ENCODE measurements at regions not wholly inside any gene's neighbourhood (a gene's known extent, or its start where the extent isn't known, plus 50 kb on each side); places are given as distances from the start of the nearest gene placed in this dataset.

- Histone ChIP-seq H3K4ac (ENCODE audit: low read depth, low read length) (no peak overlapping the region), H3K4me3 (ENCODE audit: insufficient read depth, low read depth, low read length) (no peak overlapping the region), H3K18ac (ENCODE audit: low read depth, low read length) (no peak overlapping the region), H3K56ac (ENCODE audit: extremely low read depth, insufficient read depth, low read length) (no peak overlapping the region), H2BK15ac (ENCODE audit: low read depth, low read length) (no peak overlapping the region), H3K14ac (replicated peaks; ENCODE audit: low read depth, low read length) (no peak overlapping the region), H3K36me3 (ENCODE audit: control insufficient read depth, insufficient read depth, low read length) (no peaks in the 10 kb centered on the region), H3K9me3 (ENCODE audit: control insufficient read depth, insufficient read depth, low read length) (no peaks in the 10 kb centered on the region), H3K27me3 (ENCODE audit: control insufficient read depth, insufficient read depth, low read length) (no peaks in the 10 kb centered on the region), H3K27ac (ENCODE audit: insufficient read depth, low read length) (no peak overlapping the region), H3K9ac (ENCODE audit: low read depth, low read length) (no peak overlapping the region), H4K20me1 (ENCODE audit: insufficient read depth, low read length) (no peaks in the 10 kb centered on the region), H2BK20ac (ENCODE audit: low read depth, low read length) (no peak overlapping the region), H2BK5ac (ENCODE audit: low read depth, low read length, poor library complexity, severe bottlenecking) (no peak overlapping the region), H3K9me1 (ENCODE audit: insufficient read depth, low read length) (no peaks in the 10 kb centered on the region), H2AK5ac (ENCODE audit: low read depth, low read length) (no peak overlapping the region), H3K23ac (ENCODE audit: low read depth, low read length) (no peak overlapping the region), H4K8ac (ENCODE audit: low read depth in 2 of 2, low read length in 2 of 2) (no peak overlapping the region), H4K5ac (ENCODE audit: low read depth, low read length) (no peak overlapping the region), H3K4me1 (ENCODE audit: control insufficient read depth, insufficient read depth, low read length) (no peaks in the 10 kb centered on the region), H3K4me2 (ENCODE audit: low read depth, low read length) (no peak overlapping the region), H2AK9ac (replicated peaks; ENCODE audit: low read depth, low read length, poor library complexity) (no peak overlapping the region), H4K91ac (ENCODE audit: insufficient read depth, low read depth, low read length) (no peak overlapping the region), H3K79me1 (ENCODE audit: low read depth in 1 of 2, low read length in 2 of 2) (no peaks in the 10 kb centered on the region), H2AFZ (replicated peaks; ENCODE audit: low read length, poor library complexity) (no peak overlapping the region), H2BK120ac (ENCODE audit: low read depth, low read length) (no peak overlapping the region)
- dilution Hi-C loops (cut with HindIII; ENCODE audit: low sequenced_read_pairs, unreplicated experiment), result no loop called here
- TF ChIP-seq CHD1 (IDR thresholded peaks at IDR 0.05; ENCODE audit: low read depth, low read length), result no peak
- TF ChIP-seq RCOR1 (IDR thresholded peaks at IDR 0.05; ENCODE audit: insufficient replicate concordance, low read length), result no peak
- no peak for TF ChIP-seq ELK1 (IDR thresholded peaks at IDR 0.05; ENCODE audit: borderline replicate concordance, low read depth, low read length)
- no peak for TF ChIP-seq CTCF (conservative IDR thresholded peaks at IDR 0.05; ENCODE audit: low read depth, low read length)
- TF ChIP-seq POLR2A (IDR thresholded peaks at IDR 0.05; ENCODE audit: low read depth, low read length), result no peak
- TF ChIP-seq FOS (IDR thresholded peaks at IDR 0.05; ENCODE audit: low read depth, low read length), result no peak
- TF ChIP-seq NFE2L2 (IDR thresholded peaks at IDR 0.05; ENCODE audit: low read depth, low read length), result no peak
- TF ChIP-seq RAD21 (IDR thresholded peaks at IDR 0.05; ENCODE audit: low read length), result no peak
- no peak for TF ChIP-seq BHLHE40 (IDR thresholded peaks at IDR 0.05; ENCODE audit: low read depth, low read length)
- no peak for TF ChIP-seq MXI1 (IDR thresholded peaks at IDR 0.05; ENCODE audit: borderline replicate concordance, low read depth, low read length)
- TF ChIP-seq SMC3 (IDR thresholded peaks at IDR 0.05; ENCODE audit: low read depth, low read length), result no peak
- TF ChIP-seq USF2 (IDR thresholded peaks at IDR 0.05; ENCODE audit: low read depth, low read length), result no peak
- no peak for TF ChIP-seq RFX5 (IDR thresholded peaks at IDR 0.05; ENCODE audit: low read depth, low read length)
- no peak for TF ChIP-seq MAFK (IDR thresholded peaks at IDR 0.05; ENCODE audit: low read depth, low read length)
- TF ChIP-seq MAZ (IDR thresholded peaks at IDR 0.05; ENCODE audit: borderline replicate concordance, low read depth, low read length), result no peak
- no peak for TF ChIP-seq CEBPB (IDR thresholded peaks at IDR 0.05; ENCODE audit: low read depth, low read length)
- DNase-seq (no peak), ATAC-seq (ENCODE audit: low read depth) (no peak)
- no TSS peak for BruUV-seq (replicated peaks)
- CTCF ChIA-PET, result no interaction called here
- in situ Hi-C loops (cut with MboI; ENCODE audit: low sequenced_read_pairs), result no loop called here
- WGBS, 2 experiments (ENCODE audit: extremely low coverage in 2 of 2, insufficient read length in 1 of 2), result 50% methylated on average over 2 of the region's 4 CpGs; no CpG with 5 or more reads in 1 of the 2 experiments
- POLR2A ChIA-PET (ENCODE audit: unreplicated experiment), result no interaction called here
- intact Hi-C loops (cut with micrococcal nuclease), result no loop called here
Measured at GRCh38 chr9:28272127-28272526, 698.8 kb upstream of the C9orf72 start.
